Omental fat pad (tissue), 3 donors: ENCODE measurements at regions not wholly inside any gene's neighbourhood (a gene's known extent, or its start where the extent isn't known, plus 50 kb on each side); places are given as distances from the start of the nearest gene placed in this dataset.

Experiments
- ATAC-seq: fragments of 150-250 bp; one replicate; pipeline ENCODE4 v1.9.1; 2016; ENCODE audit warnings: mild to moderate bottlenecking, moderate library complexity; ENCODE audit not compliant: low FRiP score
- DNase-seq: peaks from one replicate; pipeline ENCODE4 v3.0.0-alpha.2; 2019; ENCODE audit warnings: low spot score
- TF ChIP-seq, protein P1 (sequence below), 3 donors: fragments of 450-650 bp; IDR thresholded peaks; one replicate each; pipeline ENCODE4 v1.5.1; 2016 to 2017; ENCODE audit warnings: antibody characterized with exemption in 3 of 3, mild to moderate bottlenecking in 3 of 3, moderate library complexity in 2 of 3

DNA sequence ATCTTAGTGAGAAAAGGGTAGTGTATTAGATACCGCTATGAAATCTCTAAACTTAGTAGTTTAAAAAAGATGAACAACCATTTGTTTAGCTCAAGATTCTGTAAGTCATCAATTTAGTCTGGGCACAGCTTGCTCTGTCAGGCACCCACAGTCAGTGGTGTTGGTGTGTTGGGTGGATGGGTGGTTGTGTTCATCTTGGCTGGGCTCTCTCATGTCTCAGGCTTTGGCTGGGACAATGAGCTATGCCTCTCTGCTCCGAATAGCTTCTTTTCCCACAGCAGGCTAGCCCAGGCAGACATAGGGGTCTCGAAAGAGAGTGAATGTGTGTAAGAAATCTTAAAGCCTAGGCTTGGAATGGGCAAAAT, 127.0 kb upstream of the GATB start:
- ATAC-seq: no peak
- TF ChIP-seq, protein P1, sequence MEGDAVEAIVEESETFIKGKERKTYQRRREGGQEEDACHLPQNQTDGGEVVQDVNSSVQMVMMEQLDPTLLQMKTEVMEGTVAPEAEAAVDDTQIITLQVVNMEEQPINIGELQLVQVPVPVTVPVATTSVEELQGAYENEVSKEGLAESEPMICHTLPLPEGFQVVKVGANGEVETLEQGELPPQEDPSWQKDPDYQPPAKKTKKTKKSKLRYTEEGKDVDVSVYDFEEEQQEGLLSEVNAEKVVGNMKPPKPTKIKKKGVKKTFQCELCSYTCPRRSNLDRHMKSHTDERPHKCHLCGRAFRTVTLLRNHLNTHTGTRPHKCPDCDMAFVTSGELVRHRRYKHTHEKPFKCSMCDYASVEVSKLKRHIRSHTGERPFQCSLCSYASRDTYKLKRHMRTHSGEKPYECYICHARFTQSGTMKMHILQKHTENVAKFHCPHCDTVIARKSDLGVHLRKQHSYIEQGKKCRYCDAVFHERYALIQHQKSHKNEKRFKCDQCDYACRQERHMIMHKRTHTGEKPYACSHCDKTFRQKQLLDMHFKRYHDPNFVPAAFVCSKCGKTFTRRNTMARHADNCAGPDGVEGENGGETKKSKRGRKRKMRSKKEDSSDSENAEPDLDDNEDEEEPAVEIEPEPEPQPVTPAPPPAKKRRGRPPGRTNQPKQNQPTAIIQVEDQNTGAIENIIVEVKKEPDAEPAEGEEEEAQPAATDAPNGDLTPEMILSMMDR (IDR thresholded peaks at IDR 0.05): no peak
- DNase-seq: no peak

DNA sequence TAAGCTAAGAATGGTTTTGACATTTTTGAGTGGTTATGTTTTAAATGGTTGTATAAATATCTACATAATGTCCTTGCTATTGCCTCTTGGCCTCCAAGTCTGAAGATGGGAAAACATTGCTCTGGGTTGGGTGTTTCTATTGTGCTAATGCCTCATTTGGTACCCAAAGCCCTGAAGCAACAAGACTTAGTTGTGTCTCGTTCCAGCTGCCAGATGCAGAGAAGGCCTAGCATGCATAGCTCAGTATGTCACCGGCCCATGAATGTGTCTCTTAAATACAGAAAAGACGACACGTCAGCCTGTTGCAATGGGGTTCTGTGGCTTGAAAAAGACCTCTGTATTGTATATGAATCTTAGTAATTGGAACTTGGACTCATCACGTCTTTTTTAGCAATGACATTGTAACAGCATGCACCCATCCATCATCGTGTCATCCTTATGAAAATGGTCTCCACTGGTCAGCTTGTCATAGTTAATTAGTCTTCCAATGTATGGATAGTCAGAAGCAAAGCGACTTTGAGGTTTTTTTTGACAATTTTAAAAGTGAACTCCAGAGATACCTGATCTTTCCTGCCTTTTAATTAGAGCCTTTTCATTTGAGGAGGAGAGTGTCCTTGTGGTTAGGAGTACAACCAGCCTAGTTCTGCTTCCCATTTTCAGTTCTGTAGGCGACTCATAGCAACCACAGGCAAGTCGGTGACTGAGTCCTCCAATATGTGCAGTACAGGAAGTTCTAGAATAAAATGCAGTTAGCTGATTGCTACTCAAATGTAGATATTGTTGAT, 126.4 kb upstream of the GATB start:
- DNase-seq: no peak
- no peak for ATAC-seq
- TF ChIP-seq, protein P1 (IDR thresholded peaks at IDR 0.05): no peak

DNA sequence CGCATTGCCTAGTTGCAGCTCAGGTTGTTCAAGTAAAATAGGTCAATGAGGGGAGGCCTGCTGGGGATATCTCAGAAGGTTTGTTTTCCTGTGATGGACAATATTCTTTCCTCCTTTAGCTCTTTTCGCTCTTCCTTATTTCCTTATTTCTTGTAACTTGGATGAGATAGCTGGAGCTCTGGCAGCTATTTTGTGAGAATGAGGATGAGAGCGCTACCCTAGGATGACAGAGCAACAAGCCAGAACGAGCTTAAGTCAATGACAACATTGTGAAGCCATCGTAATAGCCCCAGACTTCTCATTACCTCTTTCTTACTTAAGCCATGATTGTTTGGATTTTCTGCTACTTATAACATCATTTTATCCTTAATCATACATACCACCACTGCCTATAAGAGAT, 124.3 kb upstream of the GATB start:
- TF ChIP-seq, protein P1 (IDR thresholded peaks at IDR 0.05): no peak
- no peak for ATAC-seq
- DNase-seq: no peak

DNA sequence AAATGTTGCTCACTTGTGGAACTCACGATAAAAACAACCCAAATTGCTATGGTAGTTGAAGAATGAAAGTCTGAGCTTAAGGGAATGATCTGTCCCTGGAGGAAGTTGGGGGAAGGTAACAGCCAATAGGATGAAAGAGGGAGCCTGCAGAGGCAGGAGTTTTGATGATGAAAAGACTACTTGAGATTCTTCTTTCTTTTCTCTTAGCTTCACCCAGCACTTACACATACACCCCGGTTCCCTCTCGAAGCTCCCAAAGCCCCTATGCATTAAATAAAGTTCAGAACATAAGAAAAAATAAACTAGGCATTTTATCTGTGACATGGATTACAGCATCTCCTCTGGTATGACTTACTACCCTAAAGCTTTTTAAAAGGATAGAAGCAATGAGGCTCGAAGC, 122.9 kb upstream of the GATB start:
- TF ChIP-seq, protein P1 (IDR thresholded peaks at IDR 0.05): no peak
- no peak for DNase-seq
- ATAC-seq: no peak

DNA sequence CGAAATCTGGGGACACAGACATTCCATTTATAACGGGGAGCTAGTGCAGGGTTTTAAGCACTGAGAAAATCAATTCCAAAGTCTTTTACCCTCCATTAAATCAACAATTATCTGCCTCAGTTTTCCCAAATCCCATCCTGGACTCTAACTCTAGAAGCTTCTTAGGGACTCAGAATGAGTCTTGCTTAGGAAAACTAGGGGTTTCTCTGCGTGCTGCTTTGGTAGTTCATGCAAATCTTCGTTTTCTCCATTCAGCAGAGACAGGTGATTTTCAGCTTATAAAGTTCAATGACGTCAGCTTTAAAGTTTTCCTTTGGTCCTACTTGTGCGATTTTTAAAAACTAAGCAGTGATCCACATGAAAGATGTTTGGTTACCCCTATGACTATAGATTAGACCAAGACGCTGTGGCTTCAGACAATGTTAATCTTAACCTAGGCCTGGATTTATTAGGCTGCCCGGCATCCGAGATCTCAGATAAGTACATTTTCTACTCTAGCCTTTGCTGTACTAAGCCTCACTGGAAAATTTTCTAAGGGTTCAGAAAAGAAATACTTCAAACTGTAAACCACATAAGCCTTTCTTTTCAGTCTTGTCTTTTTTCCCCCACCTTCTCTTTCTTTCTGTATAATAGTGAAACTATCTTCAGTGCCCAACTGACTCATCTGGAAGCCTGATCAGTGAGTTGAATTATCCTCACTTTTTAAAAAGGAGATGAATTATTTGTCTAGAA, 121.4 kb upstream of the GATB start:
- DNase-seq (no peak), ATAC-seq (no peak)
- TF ChIP-seq, protein P1 (IDR thresholded peaks at IDR 0.05): no peak

DNA sequence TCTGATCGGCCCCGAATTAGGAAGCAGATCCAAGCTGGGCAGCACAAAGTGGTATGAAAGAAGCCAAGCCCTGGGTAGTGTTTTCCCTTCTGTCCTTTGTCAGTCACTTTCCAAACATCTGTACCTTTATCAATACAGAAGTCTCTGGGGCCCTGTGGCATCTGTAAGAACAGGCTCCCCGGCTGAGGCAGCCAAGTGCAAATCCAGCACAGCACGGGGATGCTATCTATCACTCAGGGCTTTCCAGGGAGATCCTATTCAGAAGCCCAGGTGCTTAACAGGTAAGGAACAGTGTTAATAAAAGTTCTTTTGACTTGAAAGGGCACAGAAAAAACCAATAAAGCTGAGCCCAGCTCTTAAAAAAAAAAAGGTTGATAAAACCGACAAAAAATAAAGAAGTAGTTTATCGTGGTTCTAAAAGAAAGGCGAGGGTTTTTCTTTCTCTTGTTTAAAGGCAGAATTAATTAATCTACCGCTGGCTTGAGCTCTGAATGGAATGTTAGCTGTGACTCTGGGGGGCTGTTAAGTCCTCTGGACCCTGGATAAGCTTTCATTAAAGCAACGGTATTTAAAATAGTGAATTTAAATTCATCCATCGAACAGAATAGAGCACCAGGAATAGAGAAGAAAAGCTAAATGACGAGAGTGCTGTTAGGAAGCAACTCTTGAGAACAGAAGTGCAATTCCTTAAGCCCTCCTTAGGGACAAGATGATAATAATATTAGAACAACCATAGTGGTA, 119.1 kb upstream of the GATB start:
- no peak for ATAC-seq
- no peak for DNase-seq
- TF ChIP-seq, protein P1 (IDR thresholded peaks at IDR 0.05): no peak
